Endothelial cell of umbilical vein (primary cell): ENCODE measurements at regions not wholly inside any gene's neighbourhood (a gene's known extent, or its start where the extent isn't known, plus 50 kb on each side); places are given as distances from the start of the nearest gene placed in this dataset.

Experiments
- BruUV-seq: library from RNA; stranded (reverse); fragments of 400-500 nt; replicated peaks from 2 replicates; lab custom pipeline; 2021; lab: Mats Ljungman, UMichigan
- CTCF ChIA-PET: fragments of 300-600, 350-600 bp; sonication (Branson Sonifier 250); formaldehyde crosslinking; loops from one replicate; lab custom pipeline; 2021; ENCODE audit warnings: antibody characterized with exemption, inconsistent platforms; lab: Charles Lee
- POLR2A ChIA-PET: fragments of 300-600, 350-600 bp; sonication (Branson Sonifier 250); formaldehyde crosslinking; loops from one replicate; lab custom pipeline; 2021; ENCODE audit warnings: antibody characterized with exemption, inconsistent platforms; lab: Charles Lee
- DNase-seq: peaks from one replicate; pipeline ENCODE4 v3.0.0-alpha.2; 2011; ENCODE audit warnings: low read depth, low spot score
- FAIRE-seq: peaks from 2 replicates; lab custom pipeline; 2011; peaks lifted over from hg19 to GRCh38; lab: Jason Lieb, UNC
- H2AFZ ChIP-seq: 2 replicates; pipeline ENCODE4 v1.6.0; 2012; ENCODE audit warnings: low read depth, low read length, control low read depth, inconsistent platforms
- H3K27ac ChIP-seq: 2 replicates; pipeline ENCODE4 v1.5.1; 2011; ENCODE audit warnings: low read depth, mild to moderate bottlenecking, control low read depth, low read length, moderate library complexity; ENCODE audit not compliant: insufficient read depth
- H3K27me3 ChIP-seq, 2 experiments: 2 replicates each; pipeline versions ENCODE4 v1.6.0 to v1.6.1; 2011; ENCODE audit warnings: low read length in 2 of 2, mixed read lengths in 1 of 2; ENCODE audit not compliant: control insufficient read depth in 2 of 2, insufficient read depth in 2 of 2
- H3K36me3 ChIP-seq, 2 experiments: 2 replicates in 1 of 2; 3 replicates in 1 of 2; pipeline ENCODE4 v1.5.1; 2011; ENCODE audit warnings: low read length in 2 of 2, mild to moderate bottlenecking in 1 of 2, moderate library complexity in 1 of 2; ENCODE audit not compliant: control insufficient read depth in 2 of 2, insufficient read depth in 2 of 2; ENCODE audit errors: extremely low read depth in 1 of 2
- H3K4me1 ChIP-seq: 3 replicates; pipeline ENCODE4 v1.5.1; 2011; ENCODE audit warnings: mild to moderate bottlenecking, low read length; ENCODE audit not compliant: control insufficient read depth, insufficient read depth; ENCODE audit errors: extremely low read depth
- H3K4me2 ChIP-seq: 2 replicates; pipeline ENCODE4 v1.6.1; 2011; ENCODE audit warnings: low read length, control low read depth, mixed read lengths; ENCODE audit not compliant: insufficient read depth
- H3K4me3 ChIP-seq, 3 experiments: fragments of 200-600 bp in 1 of 3; sonication (generic), shearing (Covaris generic) in 1 of 3; replicated peaks in 1 of 3; 2 replicates each; pipeline ENCODE4 v1.5.1; 2011 to 2016; ENCODE audit warnings: control low read depth in 3 of 3, low read length in 3 of 3, mild to moderate bottlenecking in 2 of 3, inconsistent platforms in 1 of 3, low read depth in 1 of 3, moderate library complexity in 1 of 3; ENCODE audit not compliant: insufficient read depth in 1 of 3
- H3K79me2 ChIP-seq: 2 replicates; pipeline ENCODE4 v1.6.0; 2012; ENCODE audit warnings: low read length, inconsistent platforms; ENCODE audit not compliant: control insufficient read depth, insufficient read depth
- H3K9ac ChIP-seq: replicated peaks from 2 replicates; pipeline ENCODE3; 2011; ENCODE audit warnings: low read length, control low read depth; ENCODE audit not compliant: insufficient read depth; ENCODE audit errors: extremely low read depth
- H3K9me1 ChIP-seq: replicated peaks from 3 replicates; pipeline ENCODE4 v1.6.0; 2011; ENCODE audit warnings: mild to moderate bottlenecking, low read length; ENCODE audit not compliant: control insufficient read depth, insufficient read depth; ENCODE audit errors: extremely low read depth
- H3K9me3 ChIP-seq: replicated peaks from 2 replicates; pipeline ENCODE4 v1.5.1; 2012; ENCODE audit warnings: low read length, inconsistent platforms; ENCODE audit not compliant: control insufficient read depth, insufficient read depth
- H4K20me1 ChIP-seq: replicated peaks from 2 replicates; pipeline ENCODE3; 2011; ENCODE audit warnings: mild to moderate bottlenecking, low read length; ENCODE audit not compliant: control insufficient read depth, insufficient read depth; ENCODE audit errors: extremely low read depth
- EZH2 ChIP-seq: IDR thresholded peaks from 2 replicates; pipeline ENCODE4 v1.6.1; 2012; ENCODE audit warnings: borderline replicate concordance, low read depth, mild to moderate bottlenecking, moderate library complexity, low read length, inconsistent platforms; ENCODE audit not compliant: severe bottlenecking
- FOS ChIP-seq: IDR thresholded peaks from 2 replicates; pipeline ENCODE4 v1.6.1; 2011; ENCODE audit warnings: mild to moderate bottlenecking, low read length, moderate library complexity, borderline replicate concordance; ENCODE audit not compliant: insufficient read depth
- GATA2 ChIP-seq: IDR thresholded peaks from 2 replicates; pipeline ENCODE4 v1.7.0; 2011; ENCODE audit warnings: low read depth, mild to moderate bottlenecking, moderate library complexity, mixed read lengths, low read length; ENCODE audit not compliant: insufficient read length, insufficient read depth
- JUN ChIP-seq: IDR thresholded peaks from 2 replicates; pipeline ENCODE4 v1.6.1; 2011; ENCODE audit warnings: borderline replicate concordance, low read depth; ENCODE audit not compliant: insufficient read length, insufficient read depth
- MAX ChIP-seq: IDR thresholded peaks from 2 replicates; pipeline ENCODE4 v1.6.1; 2011; ENCODE audit not compliant: insufficient read depth, insufficient read length
- MYC ChIP-seq: IDR thresholded peaks from one replicate; pipeline ENCODE4 v1.6.1; 2011; ENCODE audit warnings: mild to moderate bottlenecking, low read depth, low read length
- POLR2A ChIP-seq: IDR thresholded peaks from 2 replicates; pipeline ENCODE4 v1.6.1; 2012; ENCODE audit warnings: low read depth, mild to moderate bottlenecking, control low read depth, low read length
- POLR2AphosphoS5 ChIP-seq: IDR thresholded peaks from 2 replicates; pipeline ENCODE4 v1.6.1; 2012; ENCODE audit warnings: low read depth, mild to moderate bottlenecking, control low read depth, low read length, moderate library complexity; ENCODE audit not compliant: insufficient read depth
- dilution Hi-C: fragments of 300-500 bp; cut with MboI; formaldehyde crosslinking; loops from one replicate; pipeline ENCODE4 v1.15.0; 2019; ENCODE audit warnings: low sequenced_read_pairs; ENCODE audit not compliant: extremely low pct_ligation_motif_present
- intact Hi-C: fragments of 100-400 bp; cut with micrococcal nuclease; formaldehyde crosslinking; loops from one replicate; pipeline ENCODE4 v1.10.0; 2022
- TF ChIP-seq, protein P1 (sequence below), 2 donors: IDR thresholded peaks; 1 replicate in 1 of 2; 2 replicates in 1 of 2; pipeline ENCODE4 v1.5.1; 2011; ENCODE audit warnings: low read length in 2 of 2, mild to moderate bottlenecking in 2 of 2, moderate library complexity in 2 of 2, control low read depth in 1 of 2, inconsistent platforms in 1 of 2, low read depth in 1 of 2; ENCODE audit not compliant: insufficient read depth in 1 of 2; ENCODE audit errors: extremely low read depth in 1 of 2

DNA sequence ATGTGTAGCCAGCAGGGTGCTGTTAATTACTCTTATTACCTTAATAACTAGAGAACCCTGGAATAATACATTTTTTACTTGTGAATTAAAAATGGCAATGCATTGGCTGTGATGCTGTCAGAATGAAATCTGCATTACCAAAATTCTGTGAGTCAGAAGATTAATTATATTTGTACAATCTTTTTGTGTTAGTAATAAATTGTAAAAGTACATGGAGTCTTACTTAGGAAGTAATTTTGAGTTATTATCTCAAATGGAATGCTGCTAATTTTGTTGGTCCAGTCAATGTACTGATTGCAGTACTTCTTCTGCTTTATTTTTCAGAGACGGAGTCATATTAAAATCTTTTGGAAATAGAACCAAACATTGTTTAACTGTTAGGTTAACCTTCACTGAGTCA lies 152.0 kb upstream of the SLC10A2 start:
- no peaks in the 10 kb centered on the region for H3K9me1 ChIP-seq
- no peak overlapping the region for H3K9ac ChIP-seq
- dilution Hi-C loops (no loop called here), intact Hi-C loops (no loop called here)
- H3K4me2 ChIP-seq, result no peak overlapping the region
- ChIA-PET POLR2A (no interaction called here), CTCF (no interaction called here)
- DNase-seq (no peak), FAIRE-seq (no peak)
- H3K27ac ChIP-seq, result no peak overlapping the region
- H4K20me1 ChIP-seq, result no peaks in the 10 kb centered on the region
- no TSS peak for BruUV-seq
- H2AFZ ChIP-seq, result no peak overlapping the region
- H3K27me3 ChIP-seq, result no peaks in the 10 kb centered on the region
- H3K4me1 ChIP-seq, result no peaks in the 10 kb centered on the region
- TF ChIP-seq, protein P1, sequence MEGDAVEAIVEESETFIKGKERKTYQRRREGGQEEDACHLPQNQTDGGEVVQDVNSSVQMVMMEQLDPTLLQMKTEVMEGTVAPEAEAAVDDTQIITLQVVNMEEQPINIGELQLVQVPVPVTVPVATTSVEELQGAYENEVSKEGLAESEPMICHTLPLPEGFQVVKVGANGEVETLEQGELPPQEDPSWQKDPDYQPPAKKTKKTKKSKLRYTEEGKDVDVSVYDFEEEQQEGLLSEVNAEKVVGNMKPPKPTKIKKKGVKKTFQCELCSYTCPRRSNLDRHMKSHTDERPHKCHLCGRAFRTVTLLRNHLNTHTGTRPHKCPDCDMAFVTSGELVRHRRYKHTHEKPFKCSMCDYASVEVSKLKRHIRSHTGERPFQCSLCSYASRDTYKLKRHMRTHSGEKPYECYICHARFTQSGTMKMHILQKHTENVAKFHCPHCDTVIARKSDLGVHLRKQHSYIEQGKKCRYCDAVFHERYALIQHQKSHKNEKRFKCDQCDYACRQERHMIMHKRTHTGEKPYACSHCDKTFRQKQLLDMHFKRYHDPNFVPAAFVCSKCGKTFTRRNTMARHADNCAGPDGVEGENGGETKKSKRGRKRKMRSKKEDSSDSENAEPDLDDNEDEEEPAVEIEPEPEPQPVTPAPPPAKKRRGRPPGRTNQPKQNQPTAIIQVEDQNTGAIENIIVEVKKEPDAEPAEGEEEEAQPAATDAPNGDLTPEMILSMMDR (IDR thresholded peaks at IDR 0.05; ENCODE audit: extremely low read depth in 1 of 2, insufficient read depth in 1 of 2, low read depth in 1 of 2, low read length in 2 of 2), result no peak
- TF ChIP-seq POLR2AphosphoS5, result no peak
- TF ChIP-seq JUN, result no peak
- no peak for TF ChIP-seq FOS
- no peak for TF ChIP-seq MYC
- no peak for TF ChIP-seq POLR2A
- TF ChIP-seq GATA2, result no peak
- no peak for TF ChIP-seq MAX
- TF ChIP-seq EZH2, result no peak
- no peak overlapping the region for H3K4me3 ChIP-seq
- H3K36me3 ChIP-seq, result no peaks in the 10 kb centered on the region
- no peaks in the 10 kb centered on the region for H3K79me2 ChIP-seq
- no peaks in the 10 kb centered on the region for H3K9me3 ChIP-seq
